ENCODE measurements at regions not wholly inside any gene's neighbourhood (a gene's known extent, or its start where the extent isn't known, plus 50 kb on each side); places are given as distances from the start of the nearest gene placed in this dataset.
A peak's percentile ranks its signal among the peaks of the same experiment; 100 is the strongest.

GRCh38 chr4:111681751-111682150 is 463.5 kb upstream of the FAM241A start:
- H3K36me3 ChIP-seq (ENCODE audit: insufficient read depth, low read length) = no peaks in the 10 kb centered on the region
- H3K9me3 ChIP-seq (ENCODE audit: low read depth, low read length) = no peaks in the 10 kb centered on the region
- no peaks in the 10 kb centered on the region for H3K4me1 ChIP-seq (ENCODE audit: insufficient read depth, low read length)
- H3K4me2 ChIP-seq (ENCODE audit: insufficient read depth, low read length) = no peak overlapping the region
- H3K27me3 ChIP-seq (ENCODE audit: insufficient read depth, low read length) = no peaks in the 10 kb centered on the region
- no peak overlapping the region for H3K4me3 ChIP-seq (ENCODE audit: insufficient read depth, low read length)
- H2AFZ ChIP-seq (ENCODE audit: low read length) = peak overlapping the region; percentile 4
- DNase-seq (ENCODE audit: insufficient read length, low spot score, missing footprints) = no peak
- H3K27ac ChIP-seq (ENCODE audit: low read depth, low read length) = no peak overlapping the region
- TF ChIP-seq CTCF (IDR thresholded peaks at IDR 0.05; ENCODE audit: extremely low read depth, low read depth, low read length) = no peak
- no peaks in the 10 kb centered on the region for H3K79me2 ChIP-seq (ENCODE audit: insufficient read depth, low read length)
- no peaks in the 10 kb centered on the region for H4K20me1 ChIP-seq (ENCODE audit: insufficient read depth, low read length)

GRCh38 chr4:111685205-111685604 is 460.0 kb upstream of the FAM241A start:
- Histone ChIP-seq H3K27ac (ENCODE audit: low read depth, low read length) (no peak overlapping the region), H4K20me1 (ENCODE audit: insufficient read depth, low read length) (no peaks in the 10 kb centered on the region)

GRCh38 chr4:111689214-111689613 is 456.0 kb upstream of the FAM241A start:
- Histone ChIP-seq H4K20me1 (ENCODE audit: insufficient read depth, low read length) (no peaks in the 10 kb centered on the region), H3K4me2 (ENCODE audit: insufficient read depth, low read length) (no peak overlapping the region), H3K27ac (ENCODE audit: low read depth, low read length) (no peak overlapping the region), H3K4me3 (ENCODE audit: insufficient read depth, low read length) (no peak overlapping the region), H3K4me1 (ENCODE audit: insufficient read depth, low read length) (no peaks in the 10 kb centered on the region), H3K27me3 (ENCODE audit: insufficient read depth, low read length) (no peaks in the 10 kb centered on the region), H3K36me3 (ENCODE audit: insufficient read depth, low read length) (no peaks in the 10 kb centered on the region), H2AFZ (ENCODE audit: low read length) (no peak overlapping the region), H3K9me3 (ENCODE audit: low read depth, low read length) (no peaks in the 10 kb centered on the region), H3K79me2 (ENCODE audit: insufficient read depth, low read length) (no peaks in the 10 kb centered on the region)
- TF ChIP-seq CTCF (IDR thresholded peaks at IDR 0.05; ENCODE audit: extremely low read depth, low read depth, low read length) = no peak
- DNase-seq (ENCODE audit: insufficient read length, low spot score, missing footprints) = no peak

More at GRCh38 chr4:111685205-111685604, 460.0 kb upstream of the FAM241A start:
- Histone ChIP-seq H3K4me1 (ENCODE audit: insufficient read depth, low read length) (no peaks in the 10 kb centered on the region), H3K36me3 (ENCODE audit: insufficient read depth, low read length) (no peaks in the 10 kb centered on the region), H3K27me3 (ENCODE audit: insufficient read depth, low read length) (no peaks in the 10 kb centered on the region), H3K9me3 (ENCODE audit: low read depth, low read length) (no peaks in the 10 kb centered on the region), H3K79me2 (ENCODE audit: insufficient read depth, low read length) (no peaks in the 10 kb centered on the region), H3K4me3 (ENCODE audit: insufficient read depth, low read length) (no peak overlapping the region), H2AFZ (ENCODE audit: low read length) (no peak overlapping the region), H3K4me2 (ENCODE audit: insufficient read depth, low read length) (no peak overlapping the region)
- TF ChIP-seq CTCF (IDR thresholded peaks at IDR 0.05; ENCODE audit: extremely low read depth, low read depth, low read length) = no peak
- DNase-seq (ENCODE audit: insufficient read length, low spot score, missing footprints) = no peak

GRCh38 chr4:111689731-111690130 is 455.5 kb upstream of the FAM241A start:
- H3K4me2 ChIP-seq (ENCODE audit: insufficient read depth, low read length) = no peak overlapping the region

More at GRCh38 chr4:111689731-111690130, 455.5 kb upstream of the FAM241A start:
- no peak overlapping the region for H3K4me3 ChIP-seq (ENCODE audit: insufficient read depth, low read length)
- no peaks in the 10 kb centered on the region for H3K4me1 ChIP-seq (ENCODE audit: insufficient read depth, low read length)
- no peak for DNase-seq (ENCODE audit: insufficient read length, low spot score, missing footprints)
- H3K27me3 ChIP-seq (ENCODE audit: insufficient read depth, low read length) = no peaks in the 10 kb centered on the region
- no peaks in the 10 kb centered on the region for H3K9me3 ChIP-seq (ENCODE audit: low read depth, low read length)
- H4K20me1 ChIP-seq (ENCODE audit: insufficient read depth, low read length) = no peaks in the 10 kb centered on the region
- no peaks in the 10 kb centered on the region for H3K36me3 ChIP-seq (ENCODE audit: insufficient read depth, low read length)
- no peak overlapping the region for H3K27ac ChIP-seq (ENCODE audit: low read depth, low read length)
- TF ChIP-seq CTCF (IDR thresholded peaks at IDR 0.05; ENCODE audit: extremely low read depth, low read depth, low read length) = no peak
- no peaks in the 10 kb centered on the region for H3K79me2 ChIP-seq (ENCODE audit: insufficient read depth, low read length)
- H2AFZ ChIP-seq (ENCODE audit: low read length) = no peak overlapping the region

Measured in osteoblast (primary cell).